Dermis blood vessel endothelial cell (primary cell): ENCODE measurements at regions not wholly inside any gene's neighbourhood (a gene's known extent, or its start where the extent isn't known, plus 50 kb on each side); places are given as distances from the start of the nearest gene placed in this dataset.
"Not testable (repeated sequence)": the region's sequence is repeated elsewhere in the genome, so short reads cannot be mapped to it uniquely, and the experiment has no call there.

ENCODE experiments used
- DNase-seq: peaks from one replicate; pipeline ENCODE4 v3.0.0; 2010

DNA sequence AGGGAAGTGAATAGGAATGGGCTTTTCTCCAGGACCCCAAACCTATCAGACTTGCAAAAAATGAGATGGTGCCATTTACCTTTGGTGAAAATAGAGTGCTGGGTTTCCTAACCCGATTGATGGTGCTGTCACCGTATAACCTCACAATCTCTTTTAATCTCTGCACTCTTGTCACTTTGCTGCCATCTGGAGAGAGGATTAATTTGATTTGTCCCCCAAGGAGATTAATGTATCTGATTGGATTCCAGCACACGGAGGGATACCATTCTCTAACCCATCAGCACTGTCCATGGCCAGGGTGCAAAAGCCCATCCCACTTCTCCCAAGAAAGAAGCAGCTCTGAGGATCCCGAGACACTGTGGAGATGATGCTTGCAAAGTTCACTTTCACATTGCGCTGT, 86.3 kb upstream of the NFE2L3 start:
- DNase-seq = no peak

DNA sequence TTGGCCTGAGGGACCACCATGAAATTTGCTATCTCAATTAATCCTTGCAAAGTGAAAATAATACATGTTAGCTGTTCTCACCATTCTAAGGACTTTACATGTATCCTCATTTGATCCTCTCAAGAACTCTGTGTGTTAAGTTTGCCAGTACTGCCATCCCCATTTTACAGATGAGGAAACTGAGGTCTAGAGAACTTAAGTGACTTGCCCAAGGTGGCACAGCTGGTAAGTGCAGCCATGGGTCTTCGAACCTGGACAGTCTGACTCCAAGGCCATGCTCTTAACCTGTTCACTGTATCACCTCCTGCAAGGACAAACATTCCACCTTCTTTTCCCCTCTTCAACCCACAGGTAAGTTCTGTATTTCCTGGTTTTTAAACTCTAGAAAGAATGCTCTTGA, 85.3 kb upstream of the NFE2L3 start:
- DNase-seq = no peak

DNA sequence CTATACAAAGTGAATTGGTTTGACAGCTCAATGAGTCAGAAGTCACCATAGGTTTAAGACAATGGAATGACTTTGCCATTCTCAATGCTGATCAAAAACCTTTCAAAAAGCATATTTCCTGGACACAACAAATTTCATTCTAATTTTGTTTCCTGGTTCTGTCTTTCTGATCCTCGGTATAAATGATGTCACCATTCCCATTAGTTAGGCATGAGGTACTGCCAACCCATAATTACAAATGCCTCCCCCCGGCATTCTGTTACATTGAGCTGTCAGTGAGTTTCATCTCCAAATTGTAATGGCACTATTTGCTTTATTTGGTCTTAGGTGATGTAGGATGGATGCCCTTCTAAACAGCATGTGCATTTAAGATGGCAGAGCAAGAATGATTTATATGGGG, 81.7 kb upstream of the NFE2L3 start:
- DNase-seq = no peak

DNA sequence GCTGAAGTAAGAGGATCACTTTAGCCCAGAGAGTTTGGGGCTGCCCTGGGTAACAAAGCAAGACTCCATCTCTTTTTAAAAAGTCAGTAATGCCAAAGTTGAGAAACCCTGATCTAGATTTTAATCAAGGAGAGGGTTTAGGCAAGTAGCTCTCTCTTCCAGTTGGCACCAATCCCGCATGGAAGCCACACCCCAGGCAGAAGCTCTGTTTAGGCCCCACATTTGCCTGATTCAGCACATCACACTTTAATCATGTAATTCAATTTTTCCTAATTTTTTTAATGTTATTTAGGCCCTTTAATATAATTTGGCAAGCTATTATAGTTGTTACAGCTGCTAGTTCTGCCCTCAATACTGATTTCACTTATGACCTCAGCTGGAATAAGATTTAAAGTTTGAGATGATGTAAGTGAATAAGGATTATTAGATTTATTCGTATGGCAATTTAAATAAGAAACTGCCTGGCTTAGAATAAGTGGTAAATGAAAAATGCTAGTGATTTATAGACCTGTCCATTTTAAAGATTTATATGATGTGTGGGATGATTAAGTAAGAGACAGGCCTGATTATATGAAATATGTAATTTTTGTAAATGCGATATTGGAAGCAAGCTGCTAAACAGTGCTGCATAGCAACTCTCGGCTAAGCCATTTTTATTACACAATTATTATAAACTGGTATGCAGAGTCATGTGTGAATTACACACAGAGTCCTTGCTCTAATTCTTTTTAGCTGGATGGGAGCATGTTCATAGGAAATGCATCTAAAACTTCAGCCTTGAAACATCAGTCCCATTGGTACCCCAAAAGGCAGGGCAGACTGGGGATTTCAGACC, 80.2 kb upstream of the NFE2L3 start:
- no peak for DNase-seq

DNA sequence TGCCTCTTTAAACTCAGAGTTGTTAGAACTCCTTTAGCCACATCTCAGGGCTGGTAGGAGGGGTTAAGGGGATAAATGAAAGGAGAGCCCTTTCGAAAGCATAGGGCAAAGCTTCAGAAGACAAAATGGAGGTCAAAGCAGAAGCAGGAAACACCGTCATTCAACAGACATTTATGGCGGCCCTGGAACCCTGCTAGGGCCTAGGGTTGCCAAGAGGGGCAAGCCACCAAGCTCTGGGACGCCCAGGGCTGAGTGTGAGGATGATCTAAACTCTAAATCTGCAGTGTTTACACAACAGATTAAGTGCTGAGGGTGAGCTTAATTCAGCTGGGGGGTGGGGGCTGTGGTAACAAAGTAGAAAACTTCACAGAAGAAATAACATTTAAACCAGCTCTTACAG, 79.0 kb upstream of the NFE2L3 start:
- no peak for DNase-seq

DNA sequence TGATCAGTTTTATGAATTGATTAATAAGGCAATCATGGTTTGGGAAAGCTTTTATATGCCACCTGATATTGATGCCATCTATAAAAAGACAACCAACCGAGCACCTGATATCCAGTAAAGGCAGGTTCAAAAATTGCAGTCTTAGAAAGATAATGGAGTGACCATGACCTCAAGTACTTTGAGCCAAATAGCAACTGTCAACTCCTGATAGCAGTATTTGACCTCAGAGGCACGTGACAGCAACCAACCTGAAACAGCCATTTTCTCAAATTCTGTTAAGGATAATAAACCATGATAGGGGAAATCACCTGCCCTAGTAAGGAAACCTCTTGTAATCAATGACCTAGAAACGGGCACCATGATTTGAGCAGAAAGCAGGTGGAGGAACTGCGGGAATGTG, 77.1 kb upstream of the NFE2L3 start:
- DNase-seq = no peak

DNA sequence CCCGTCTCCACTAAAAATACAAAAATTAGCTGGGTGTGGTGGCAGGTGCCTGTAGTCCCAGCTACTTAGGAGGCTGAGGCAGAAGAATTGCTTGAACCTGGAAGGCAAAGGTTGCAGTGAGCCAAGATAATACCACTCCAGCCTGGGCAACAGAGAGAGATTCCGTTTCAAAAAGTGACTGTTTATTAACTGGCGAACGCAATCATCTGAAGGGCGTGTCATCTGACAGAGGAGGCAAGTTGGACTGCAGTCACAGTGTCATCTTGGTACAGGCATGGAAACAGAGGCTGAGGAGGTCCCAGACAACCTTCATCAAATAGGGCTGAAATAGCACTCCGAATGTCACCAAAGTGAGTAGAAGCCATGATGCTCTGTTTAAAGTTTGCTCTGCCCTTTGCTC, 75.3 kb upstream of the NFE2L3 start:
- no peak for DNase-seq

DNA sequence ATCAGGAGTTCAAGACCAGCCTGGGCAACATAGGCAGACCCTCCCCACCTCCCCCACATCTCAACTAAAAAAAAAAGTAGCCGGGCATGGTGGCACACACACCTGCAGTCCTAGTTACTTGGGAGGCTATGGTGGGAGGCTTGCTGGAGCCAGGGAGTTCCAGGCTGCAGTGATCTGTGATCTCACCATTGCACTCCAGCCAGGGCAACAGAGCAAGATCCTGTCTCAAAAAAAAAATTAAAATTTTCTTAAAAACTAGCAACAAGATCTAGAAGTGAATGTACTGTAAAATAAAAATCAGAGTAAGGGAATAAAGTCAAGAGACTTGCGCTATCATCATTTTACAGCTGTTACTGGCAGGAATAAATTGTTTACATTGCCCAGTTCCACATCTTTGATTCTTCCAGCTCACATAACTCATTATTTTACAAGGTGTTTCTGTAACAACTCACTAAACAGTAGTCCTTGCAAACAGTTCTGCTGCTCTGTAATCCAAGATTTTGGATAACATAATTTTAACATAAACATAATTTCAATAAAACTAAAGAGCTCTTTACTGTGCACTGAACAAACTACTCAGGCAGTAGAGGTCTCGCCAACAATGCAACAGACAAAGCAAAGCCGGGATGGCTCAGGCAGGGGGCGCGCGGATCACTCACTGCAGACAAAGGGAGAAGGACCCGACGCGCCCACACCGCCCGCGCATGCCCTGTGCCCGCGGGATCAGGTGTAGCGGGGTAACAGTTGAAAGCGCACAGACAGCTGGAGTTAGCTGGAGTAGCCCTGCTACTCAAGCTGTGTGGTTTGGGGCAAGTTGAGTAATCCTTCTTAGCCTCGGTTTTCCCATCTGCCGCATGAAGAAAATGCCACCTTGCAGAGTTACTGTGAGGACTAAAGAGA, 73.3 kb upstream of the NFE2L3 start:
- peak; percentile 67 for DNase-seq

DNA sequence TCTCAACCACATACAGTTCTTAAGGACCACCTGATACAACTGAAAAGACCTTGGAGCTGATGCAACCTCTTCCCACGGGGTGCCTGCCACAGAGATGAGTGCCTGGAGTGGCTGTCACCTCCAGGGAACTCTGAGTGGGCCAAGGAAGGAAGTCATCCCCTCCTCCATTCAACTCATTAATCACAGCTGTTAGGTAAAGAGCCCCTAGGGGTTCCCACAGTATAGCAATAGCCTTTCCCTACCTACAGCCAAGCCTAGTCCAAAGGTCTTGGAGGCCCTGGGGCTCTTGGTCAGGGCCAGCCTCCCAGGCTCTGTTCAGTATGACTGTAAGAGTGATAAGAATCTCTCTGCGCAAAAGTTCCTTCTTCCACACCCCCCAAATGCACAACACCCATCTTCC, 70.4 kb upstream of the NFE2L3 start:
- DNase-seq = no peak

DNA sequence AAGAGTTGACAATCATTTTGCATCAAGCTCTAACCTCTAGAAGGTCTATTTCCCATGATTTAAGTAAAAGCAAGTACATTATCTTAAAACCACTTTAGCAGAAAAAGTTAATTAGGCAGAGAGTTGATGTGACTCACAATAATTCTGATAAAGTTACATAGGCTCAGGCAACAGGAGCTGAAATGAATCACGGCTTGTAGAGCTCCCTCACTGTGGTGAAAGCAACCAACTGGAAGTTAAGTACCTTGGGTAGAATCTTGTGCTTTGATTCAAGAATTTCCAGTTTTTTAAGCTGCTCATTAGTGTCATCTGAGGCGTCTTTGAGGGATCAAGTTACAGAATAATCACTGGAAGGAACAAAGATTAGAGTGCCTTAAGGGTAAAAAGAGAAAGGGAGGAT, 68.9 kb upstream of the NFE2L3 start:
- DNase-seq = no peak

DNA sequence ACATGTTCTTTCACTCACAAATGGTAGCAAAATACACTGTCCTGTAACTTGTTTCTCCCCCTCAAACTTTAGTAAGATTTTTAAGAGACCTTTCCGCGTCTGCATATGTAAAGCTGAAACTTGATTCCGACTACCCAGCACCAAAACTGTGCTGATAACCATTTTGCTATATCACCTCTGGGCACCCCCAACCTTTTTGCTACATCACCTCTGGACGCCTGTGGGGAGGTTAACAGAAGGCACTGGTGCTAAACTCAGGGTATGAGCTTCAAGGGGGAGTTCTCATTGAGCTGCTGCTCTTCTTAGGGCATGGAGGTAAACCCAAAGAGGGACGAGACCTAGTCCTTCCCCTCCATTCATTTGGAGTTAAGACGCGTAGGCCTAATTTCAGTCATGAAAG, 67.6 kb upstream of the NFE2L3 start:
- DNase-seq = no peak

DNA sequence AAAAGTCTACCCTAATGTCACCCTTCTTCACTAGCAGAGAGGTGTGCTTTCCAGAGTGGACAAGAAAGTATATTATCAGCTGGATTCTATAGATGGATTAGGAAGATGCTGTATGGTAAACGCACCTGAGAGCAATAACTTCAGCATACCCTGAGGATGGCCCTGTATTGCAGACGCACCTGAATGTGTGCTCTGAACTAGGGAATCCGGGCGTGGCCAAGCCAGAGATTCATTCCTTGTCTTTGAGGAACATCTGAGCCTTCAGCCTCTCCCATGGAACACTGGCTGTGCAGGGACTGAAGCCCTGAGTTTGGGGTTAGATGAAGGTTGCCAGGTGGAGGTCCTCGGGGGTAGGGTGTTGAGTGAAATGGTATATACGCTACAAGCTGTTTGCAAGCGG, 66.2 kb upstream of the NFE2L3 start:
- DNase-seq = no peak

DNA sequence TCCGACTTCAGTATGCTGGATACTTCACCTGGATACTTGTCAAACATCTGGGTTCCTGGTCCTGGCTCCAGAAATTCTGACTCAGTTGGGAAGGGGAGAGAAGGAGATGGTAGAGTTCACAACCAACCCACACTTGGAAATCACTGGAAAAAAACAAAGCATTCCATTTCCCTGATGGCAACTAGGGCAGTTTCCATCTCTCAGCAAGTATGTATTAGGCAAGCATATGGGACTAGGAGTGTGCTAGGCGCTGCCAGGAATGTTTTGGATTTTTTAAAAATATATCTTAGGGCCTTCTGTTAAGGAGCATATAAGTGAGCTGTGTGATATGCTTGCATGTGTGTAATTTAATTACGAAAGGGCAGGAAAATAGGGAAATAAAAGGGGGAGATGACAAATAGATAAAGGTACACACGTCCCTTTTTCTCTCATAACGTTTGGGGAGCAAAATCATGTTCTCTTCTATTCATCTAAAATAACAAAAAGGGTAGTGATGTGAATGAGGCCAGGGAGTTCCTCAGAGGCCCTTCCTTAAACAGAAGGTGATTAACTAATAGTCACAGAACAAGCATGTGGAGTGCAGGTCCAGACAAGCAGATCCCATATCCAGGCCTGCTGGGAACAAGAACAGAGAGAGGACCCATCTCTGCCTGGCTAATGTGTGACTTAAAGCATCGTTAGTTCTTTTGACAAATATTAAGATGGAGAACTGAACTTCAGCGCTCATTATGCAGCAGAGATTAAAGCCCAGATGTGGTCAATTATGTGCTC, 64.5 kb upstream of the NFE2L3 start:
- DNase-seq = no peak

DNA sequence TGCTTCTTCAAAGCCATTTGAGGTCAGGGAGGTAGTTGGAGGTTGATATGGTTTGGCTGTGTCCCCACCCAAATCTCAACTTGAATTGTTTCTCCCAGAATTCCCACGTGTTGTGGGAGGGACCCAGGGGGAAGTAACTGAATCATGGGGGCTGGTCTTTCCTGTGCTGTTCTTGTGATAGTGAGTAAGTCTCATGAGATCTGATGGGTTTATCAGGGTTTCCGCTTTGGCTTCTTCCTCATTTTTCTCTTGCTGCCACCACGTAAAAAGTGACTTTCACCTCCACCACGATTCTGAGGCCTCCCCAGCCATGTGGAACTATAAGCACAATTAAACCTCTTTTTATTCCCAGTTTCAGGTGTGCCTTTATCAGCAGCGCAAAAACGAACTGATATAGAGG, 62.5 kb upstream of the NFE2L3 start:
- not testable (repeated sequence) for DNase-seq

DNA sequence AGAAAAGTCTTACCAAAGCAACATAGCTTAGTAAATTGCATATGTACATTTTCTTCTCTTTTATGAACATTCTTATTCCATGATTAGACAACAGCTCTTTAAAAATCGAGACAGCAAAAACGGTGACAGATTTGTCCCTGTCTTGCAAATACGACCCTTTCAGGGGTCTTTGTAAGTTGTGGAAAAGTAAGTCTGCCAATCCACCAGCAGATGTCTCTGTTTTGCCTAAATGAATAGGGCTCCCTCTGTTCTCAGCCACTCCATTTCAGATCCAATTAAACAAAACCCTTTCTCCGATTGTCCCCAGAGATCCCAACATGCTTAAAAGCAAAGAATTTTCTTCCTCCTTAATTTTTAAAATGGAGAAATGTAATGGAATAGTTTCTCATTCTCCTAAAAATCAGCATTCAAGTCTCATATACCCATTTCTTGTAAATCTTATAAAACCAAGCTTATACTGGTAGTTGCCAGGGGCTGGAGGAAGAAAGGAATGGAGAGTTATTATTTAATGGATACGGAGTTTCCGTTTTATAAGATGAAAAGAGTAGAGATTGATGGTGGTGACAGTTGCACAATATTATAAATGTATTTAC, 61.0 kb upstream of the NFE2L3 start:
- DNase-seq = peak; percentile 81

DNA sequence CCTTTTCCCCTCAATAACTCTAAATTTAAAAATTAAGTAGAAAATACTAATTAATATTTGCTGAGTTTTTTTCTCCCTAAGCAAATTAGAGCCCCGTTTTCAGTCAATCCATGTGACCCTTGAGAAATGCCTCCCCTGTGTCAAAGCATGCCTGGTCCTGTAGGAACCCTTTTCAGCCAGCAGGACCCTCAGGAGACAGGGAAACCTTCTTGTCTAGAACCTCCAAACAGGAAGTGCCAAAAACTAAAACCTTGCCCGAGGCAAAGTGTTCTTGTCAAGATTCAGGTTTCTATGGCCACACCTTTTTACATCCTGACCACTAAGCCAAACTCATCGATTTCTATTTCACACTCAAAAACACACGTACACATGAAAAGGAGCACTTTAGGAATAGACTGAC, 60.1 kb upstream of the NFE2L3 start:
- DNase-seq = peak; percentile 36

DNA sequence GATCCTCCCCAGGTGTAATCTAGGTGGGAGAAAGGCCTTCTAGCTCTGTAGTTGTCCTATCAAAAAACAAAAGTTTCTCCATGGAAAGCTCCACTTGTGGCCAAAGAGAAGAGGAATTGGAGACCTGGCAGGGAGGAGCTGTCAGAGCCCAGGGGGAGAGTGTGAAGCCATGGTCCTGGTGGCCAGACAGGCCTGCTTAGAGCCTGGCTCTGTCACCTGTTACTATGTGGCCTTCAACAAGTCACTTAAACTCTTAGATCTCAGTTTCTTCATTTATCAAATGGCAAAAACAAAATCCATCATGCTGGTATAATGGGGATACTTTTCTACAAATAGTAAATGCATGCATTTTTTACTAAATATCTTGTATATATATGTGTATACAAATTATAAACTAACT, 59.0 kb upstream of the NFE2L3 start:
- DNase-seq = no peak

DNA sequence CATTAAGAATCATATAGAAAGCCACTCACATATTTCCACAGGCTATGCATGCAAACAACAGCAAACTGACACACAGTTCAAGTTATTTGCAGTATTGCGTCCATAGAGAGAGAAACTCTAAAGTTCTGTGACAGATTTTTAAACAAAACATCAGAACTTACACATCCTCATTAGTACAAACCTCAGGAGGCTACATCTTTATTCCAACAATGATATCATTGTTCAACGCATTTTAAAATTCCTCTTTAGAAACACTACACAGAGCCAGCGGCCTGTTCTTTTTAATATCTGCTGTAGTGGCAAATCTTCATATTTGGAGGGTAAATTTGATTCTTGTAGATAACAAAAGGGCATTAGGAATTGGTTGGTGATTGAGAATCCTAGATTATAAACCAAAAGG, 55.9 kb upstream of the NFE2L3 start:
- no peak for DNase-seq

DNA sequence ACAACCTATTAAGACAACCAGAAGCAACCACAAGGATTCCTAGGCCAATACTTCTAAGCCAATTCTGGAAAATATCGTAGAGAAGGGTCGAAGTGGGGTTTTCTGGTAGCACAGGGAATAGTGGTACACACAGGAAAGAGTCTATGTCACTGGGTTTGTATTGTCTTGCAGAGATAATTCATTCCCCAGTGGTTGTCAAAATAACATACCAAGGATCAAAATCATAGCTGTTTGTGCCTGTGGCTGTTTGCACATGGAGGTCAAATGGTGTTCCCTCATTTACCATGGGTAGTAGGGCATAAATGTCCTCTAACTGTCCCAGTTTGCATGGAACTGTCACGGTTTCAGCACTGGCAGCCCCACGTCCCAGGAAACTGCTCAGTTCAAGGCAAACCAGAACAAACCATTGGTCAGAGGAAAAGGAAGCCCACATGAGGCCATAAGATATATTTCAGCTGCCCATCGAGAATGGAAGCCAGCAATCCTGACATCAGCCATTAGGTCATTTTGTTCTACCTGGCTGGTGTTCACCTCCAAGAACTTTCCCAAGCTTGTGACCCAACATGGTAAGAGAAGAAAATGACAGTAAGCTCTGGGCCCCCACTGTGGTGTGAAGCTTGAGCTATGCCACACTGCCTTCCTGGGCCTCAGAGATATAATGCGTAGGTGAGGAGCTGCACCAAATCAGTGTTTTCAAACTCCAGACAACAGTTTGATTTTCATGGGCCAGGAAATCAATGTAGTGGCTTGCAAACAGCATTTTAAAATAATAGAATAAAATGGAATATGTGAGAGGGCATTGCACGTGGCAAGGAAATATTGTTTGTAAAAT, 53.9 kb upstream of the NFE2L3 start:
- no peak for DNase-seq

DNA sequence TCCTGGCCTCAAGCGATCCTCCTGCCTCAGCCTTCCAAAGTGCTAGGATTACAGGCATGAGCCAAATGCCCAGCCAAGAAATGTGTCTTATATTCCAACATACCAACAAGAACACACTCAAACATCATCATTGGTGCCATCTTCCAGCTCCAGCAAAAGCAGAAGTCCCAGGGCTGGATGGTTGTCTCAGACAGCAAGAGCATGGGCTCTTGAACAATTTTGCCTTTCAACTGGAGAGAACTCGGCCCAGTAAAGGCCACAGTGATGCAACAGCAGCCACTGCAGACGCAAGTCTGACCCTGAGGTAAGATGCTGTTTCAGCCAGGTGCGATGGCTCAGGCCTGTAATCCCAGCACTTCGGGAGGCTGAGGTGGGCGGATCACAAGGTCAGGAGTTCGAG, 52.8 kb upstream of the NFE2L3 start:
- no peak for DNase-seq

DNA sequence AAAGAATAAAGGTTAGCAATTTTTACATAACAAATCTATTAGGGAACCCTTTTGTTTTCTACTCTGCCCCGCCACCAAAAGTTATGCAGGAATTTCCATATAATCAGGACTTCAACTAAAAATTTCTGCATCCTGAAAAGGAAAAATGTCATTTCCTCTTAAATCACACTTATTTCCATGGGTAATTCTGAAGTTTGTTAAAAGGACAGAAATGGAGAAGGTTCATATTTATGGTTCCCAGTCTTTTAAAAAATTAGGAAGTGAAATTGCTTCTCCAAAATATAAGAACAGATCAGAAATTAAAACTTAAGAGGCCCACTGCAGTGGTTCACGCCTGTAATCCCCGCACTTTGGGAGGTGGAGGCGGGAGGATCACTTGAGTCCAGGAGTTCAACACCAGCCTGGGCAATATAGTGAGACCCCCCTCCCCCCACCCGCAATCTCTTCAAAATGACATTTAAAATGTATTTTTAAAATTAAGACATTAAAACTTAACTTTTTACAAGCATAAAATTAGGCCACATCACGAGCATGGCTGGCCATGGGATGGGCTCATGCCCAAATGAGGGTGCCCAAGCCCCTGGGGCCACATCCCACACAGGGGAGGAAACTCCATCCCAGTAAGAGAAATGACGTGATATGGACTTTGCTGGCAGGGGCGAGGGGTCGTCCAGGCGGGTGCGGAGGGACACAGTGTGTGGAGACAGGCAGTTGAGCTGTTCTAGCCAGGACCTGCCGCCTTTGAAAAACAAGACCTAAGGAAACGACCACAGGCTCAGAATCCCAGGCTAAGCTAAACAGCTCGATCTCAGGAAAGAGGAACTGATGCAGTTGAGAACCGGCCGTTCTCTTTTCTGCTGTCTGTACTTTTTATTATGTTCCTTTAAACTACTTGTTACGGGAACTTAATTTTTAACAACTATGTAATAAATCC, 51.3 kb upstream of the NFE2L3 start:
- peak; percentile 39 for DNase-seq
